M059J (cell line): ENCODE measurements at regions not wholly inside any gene's neighbourhood (a gene's known extent, or its start where the extent isn't known, plus 50 kb on each side); places are given as distances from the start of the nearest gene placed in this dataset.
"Not testable (repeated sequence)": the region's sequence is repeated elsewhere in the genome, so short reads cannot be mapped to it uniquely, and the experiment has no call there.

Source experiments
- DNase-seq: peaks from one replicate; pipeline ENCODE4 v3.0.0-alpha.2; 2012; ENCODE audit warnings: low read depth

DNA sequence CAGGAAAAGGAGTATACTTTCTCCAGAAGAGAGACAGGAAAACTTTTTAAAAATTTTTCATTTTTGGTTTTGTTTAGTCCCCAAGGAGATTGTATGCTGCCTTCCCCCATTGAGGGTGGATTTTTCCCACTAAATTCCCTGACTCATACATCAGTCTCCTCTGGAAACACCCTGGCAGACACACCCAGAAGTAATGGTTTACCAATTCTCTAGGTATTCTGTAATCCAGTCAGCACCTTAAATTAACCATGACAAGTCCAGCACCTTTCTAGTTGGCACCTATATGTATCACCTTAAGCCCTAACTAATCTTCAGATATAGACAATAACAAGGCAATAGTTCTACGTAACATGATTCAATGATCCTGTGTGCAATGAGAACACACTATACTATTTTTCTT lies 165.9 kb upstream of the NPAP1 start:
- not testable (repeated sequence) for DNase-seq

GRCh38 chr15:24511598-24511997 lies 164.0 kb upstream of the NPAP1 start:
- DNase-seq, result not testable (repeated sequence)

GRCh38 chr15:24518772-24519171 lies 156.8 kb upstream of the NPAP1 start:
- not testable (repeated sequence) for DNase-seq

- not testable (repeated sequence) for DNase-seq
Measured at GRCh38 chr15:24531235-24531634, 144.3 kb upstream of the NPAP1 start.

GRCh38 chr15:24534032-24534431 lies 141.5 kb upstream of the NPAP1 start:
- DNase-seq, result not testable (repeated sequence)

DNA sequence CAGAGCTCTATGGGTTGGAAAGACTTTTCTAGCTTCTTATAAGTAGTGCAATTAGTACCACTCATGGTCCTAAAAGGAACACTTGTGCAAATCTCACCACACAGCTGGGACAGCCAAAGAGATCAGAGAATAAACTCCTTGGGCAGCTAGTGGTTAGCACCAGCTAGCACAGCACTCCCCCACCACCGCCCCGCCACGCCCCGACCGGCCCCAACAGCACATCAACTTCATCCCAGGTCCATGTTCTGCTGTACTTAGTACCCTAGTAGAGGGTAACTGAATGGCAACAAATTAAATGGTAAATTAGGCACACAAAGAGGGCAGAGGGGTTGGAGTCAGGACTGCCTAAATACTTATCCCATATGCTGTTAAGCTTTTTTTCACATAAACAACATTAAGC lies 118.3 kb upstream of the NPAP1 start:
- not testable (repeated sequence) for DNase-seq

GRCh38 chr15:24607636-24608035 lies 67.9 kb upstream of the NPAP1 start:
- DNase-seq, result no peak

DNA sequence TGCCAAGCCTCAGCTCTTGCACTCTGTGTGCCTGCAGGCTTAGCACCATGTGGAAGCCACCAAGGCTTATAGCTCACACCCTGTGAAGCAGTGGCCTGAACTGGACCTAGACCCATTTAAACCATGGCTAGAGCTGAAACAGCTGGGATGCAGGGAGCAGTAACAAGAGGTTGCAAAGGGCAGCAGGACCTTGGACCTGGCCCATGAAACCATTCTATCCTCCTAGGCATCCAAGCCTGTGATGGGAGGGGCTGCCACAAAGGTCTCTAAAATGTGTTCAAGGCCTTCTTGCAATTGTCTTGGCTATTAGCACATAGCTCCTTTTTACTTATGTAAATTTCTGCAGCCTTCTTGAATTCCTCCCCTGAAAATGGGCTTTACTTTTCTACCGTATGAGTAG lies 57.9 kb upstream of the NPAP1 start:
- DNase-seq, result no peak

GRCh38 chr15:24621630-24622215 lies 53.9 kb upstream of the NPAP1 start:
- DNase-seq, result no peak
